Islet precursor cell (in vitro differentiated cells): ENCODE measurements at regions not wholly inside any gene's neighbourhood (a gene's known extent, or its start where the extent isn't known, plus 50 kb on each side); places are given as distances from the start of the nearest gene placed in this dataset.

ENCODE experiments used
- DNase-seq: peaks from one replicate; pipeline ENCODE4 v3.0.0-alpha.2; 2018

- DNase-seq, result no peak
These were observed 822.3 kb upstream of the TENM3 start for GRCh38 chr4:181420950-181421349.

- no peak for DNase-seq
These were observed 818.7 kb upstream of the TENM3 start for GRCh38 chr4:181424362-181425016.

- DNase-seq, result no peak
These were observed 816.1 kb upstream of the TENM3 start for GRCh38 chr4:181427076-181427475.

GRCh38 chr4:181431006-181431405, 812.2 kb upstream of the TENM3 start:
- DNase-seq, result no peak

GRCh38 chr4:181431661-181432060, 811.5 kb upstream of the TENM3 start:
- no peak for DNase-seq

GRCh38 chr4:181432335-181432734, 810.9 kb upstream of the TENM3 start:
- peak; percentile 58 for DNase-seq

- no peak for DNase-seq
These were observed 805.3 kb upstream of the TENM3 start for GRCh38 chr4:181437895-181438294.

GRCh38 chr4:181438641-181439040, 804.6 kb upstream of the TENM3 start:
- no peak for DNase-seq

- no peak for DNase-seq
These were observed 800.2 kb upstream of the TENM3 start for GRCh38 chr4:181443021-181443420.

GRCh38 chr4:181465826-181466225, 777.4 kb upstream of the TENM3 start:
- DNase-seq, result no peak

GRCh38 chr4:181468451-181468850, 774.8 kb upstream of the TENM3 start:
- DNase-seq, result no peak

- DNase-seq, result no peak
These were observed 772.9 kb upstream of the TENM3 start for GRCh38 chr4:181470306-181470705.

- no peak for DNase-seq
These were observed 767.8 kb upstream of the TENM3 start for GRCh38 chr4:181475359-181475758.

GRCh38 chr4:181475781-181476507, 767.3 kb upstream of the TENM3 start:
- no peak for DNase-seq

GRCh38 chr4:181476508-181476890, 766.7 kb upstream of the TENM3 start:
- no peak for DNase-seq

- DNase-seq, result no peak
These were observed 765.6 kb upstream of the TENM3 start for GRCh38 chr4:181477591-181477990.

GRCh38 chr4:181478656-181479055, 764.5 kb upstream of the TENM3 start:
- DNase-seq, result no peak

- DNase-seq, result no peak
These were observed 764.1 kb upstream of the TENM3 start for GRCh38 chr4:181479141-181479540.

- DNase-seq, result no peak
These were observed 758.8 kb upstream of the TENM3 start for GRCh38 chr4:181484396-181484795.

- DNase-seq, result no peak
These were observed 754.3 kb upstream of the TENM3 start for GRCh38 chr4:181488926-181489325.

GRCh38 chr4:181498148-181498547, 745.1 kb upstream of the TENM3 start:
- DNase-seq, result no peak

- DNase-seq, result no peak
These were observed 740.6 kb upstream of the TENM3 start for GRCh38 chr4:181502611-181503010.

GRCh38 chr4:181503687-181504390, 739.4 kb upstream of the TENM3 start:
- DNase-seq, result no peak

GRCh38 chr4:181504924-181505323, 738.3 kb upstream of the TENM3 start:
- no peak for DNase-seq
